Ovary (tissue), 7 donors: ENCODE measurements at regions not wholly inside any gene's neighbourhood (a gene's known extent, or its start where the extent isn't known, plus 50 kb on each side); places are given as distances from the start of the nearest gene placed in this dataset.

Source experiments
- DNase-seq, 5 donors: peaks; one replicate each; pipeline ENCODE4 v3.0.0-alpha.2; 2019 to 2020
- H3K27ac ChIP-seq, 2 donors: fragments of 200-600 bp; one replicate each; pipeline versions ENCODE4 v1.5.1 to v1.8.0; 2019 to 2022
- H3K27me3 ChIP-seq: fragments of 200-600 bp; one replicate; pipeline ENCODE4 v1.8.0; 2022
- H3K36me3 ChIP-seq: fragments of 200-600 bp; sonication (generic); one replicate; pipeline ENCODE4 v1.5.1; 2019
- H3K4me1 ChIP-seq: one replicate; pipeline ENCODE4 v1.8.1; 2013; ENCODE audit warnings: mild to moderate bottlenecking, moderate library complexity; ENCODE audit not compliant: insufficient read depth
- H3K4me3 ChIP-seq: fragments of 200-600 bp; sonication (generic); one replicate; pipeline ENCODE4 v1.5.1; 2017
- H3K9me3 ChIP-seq, 2 donors: fragments of 200-600 bp in 1 of 2; sonication (generic) in 1 of 2; one replicate each; pipeline versions ENCODE4 v1.5.1 to v1.8.1; 2013 to 2019; ENCODE audit warnings: mild to moderate bottlenecking in 1 of 2, moderate library complexity in 1 of 2
- EP300 ChIP-seq: sonication (generic); formaldehyde crosslinking; IDR thresholded peaks from one replicate; pipeline ENCODE4 v1.6.1; 2017; ENCODE audit warnings: antibody characterized with exemption
- POLR2A ChIP-seq: fragments of 450-650 bp; IDR thresholded peaks from one replicate; pipeline ENCODE4 v1.6.1; 2017; ENCODE audit warnings: antibody characterized with exemption, mild to moderate bottlenecking, moderate library complexity
- WGBS, 3 donors: extraction: QIAGEN DNeasy Blood & Tissue Kit in 1 of 3; methylation state at CpG; one replicate each; pipeline versions ENCODE4 v1.1.5 to v1.1.7; 2013 to 2017; 5-methylcytosine and 5-hydroxymethylcytosine counted together
- intact Hi-C, 4 donors: fragments of 100-400 bp; cut with DNase I; formaldehyde crosslinking; loops; one replicate each; pipeline versions ENCODE4 v1.11.0 to v1.15.1; 2022 to 2023
- TF ChIP-seq, protein P1 (sequence below), 3 donors: fragments of 450-650 bp in 2 of 3; fragments of 200-600 bp in 1 of 3; IDR thresholded peaks; one replicate each; pipeline versions ENCODE4 v1.5.1 to v1.8.0; 2016 to 2022; ENCODE audit warnings: antibody characterized with exemption in 3 of 3, mild to moderate bottlenecking in 1 of 3
- donor health status: DM: no; HTN: no; CAD: no; lungs with moderate emphysema.
- donor health status: DM: no; HTN: no; CAD: no.
- donor health status: Bipolar disorder and iron deficiency.
- donor health status: DM: no; HTN: no; CAD: no.
- donor health status: DM: yes; HTN: yes; CAD: no.

DNA sequence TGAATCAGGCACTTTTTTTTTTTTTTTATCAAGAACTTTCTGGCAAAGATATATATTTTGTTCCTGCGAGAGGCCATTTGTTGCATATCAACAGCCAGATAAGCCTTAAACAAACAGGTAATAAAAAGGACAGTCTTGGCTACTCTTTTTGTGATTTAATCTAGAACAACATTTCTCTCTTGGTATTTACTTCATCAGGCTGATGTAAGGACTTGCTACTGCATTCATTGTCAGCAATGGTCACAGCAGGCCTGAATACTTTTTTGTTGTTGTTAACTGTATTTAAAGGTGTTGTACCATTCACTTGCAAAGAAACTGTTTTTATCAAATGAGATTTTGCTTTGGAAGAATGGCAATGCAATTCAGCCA, 683.8 kb downstream of the IRS1 start:
- WGBS, 3 donors, result 50 to 68% (median 63%) methylated on average over 1 of the region's 1 CpG
- H3K4me1 ChIP-seq, result no peaks in the 10 kb centered on the region
- TF ChIP-seq, protein P1, sequence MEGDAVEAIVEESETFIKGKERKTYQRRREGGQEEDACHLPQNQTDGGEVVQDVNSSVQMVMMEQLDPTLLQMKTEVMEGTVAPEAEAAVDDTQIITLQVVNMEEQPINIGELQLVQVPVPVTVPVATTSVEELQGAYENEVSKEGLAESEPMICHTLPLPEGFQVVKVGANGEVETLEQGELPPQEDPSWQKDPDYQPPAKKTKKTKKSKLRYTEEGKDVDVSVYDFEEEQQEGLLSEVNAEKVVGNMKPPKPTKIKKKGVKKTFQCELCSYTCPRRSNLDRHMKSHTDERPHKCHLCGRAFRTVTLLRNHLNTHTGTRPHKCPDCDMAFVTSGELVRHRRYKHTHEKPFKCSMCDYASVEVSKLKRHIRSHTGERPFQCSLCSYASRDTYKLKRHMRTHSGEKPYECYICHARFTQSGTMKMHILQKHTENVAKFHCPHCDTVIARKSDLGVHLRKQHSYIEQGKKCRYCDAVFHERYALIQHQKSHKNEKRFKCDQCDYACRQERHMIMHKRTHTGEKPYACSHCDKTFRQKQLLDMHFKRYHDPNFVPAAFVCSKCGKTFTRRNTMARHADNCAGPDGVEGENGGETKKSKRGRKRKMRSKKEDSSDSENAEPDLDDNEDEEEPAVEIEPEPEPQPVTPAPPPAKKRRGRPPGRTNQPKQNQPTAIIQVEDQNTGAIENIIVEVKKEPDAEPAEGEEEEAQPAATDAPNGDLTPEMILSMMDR (IDR thresholded peaks at IDR 0.05), result no peak
- TF ChIP-seq EP300 (no peak), POLR2A (no peak)
- H3K27ac ChIP-seq, result no peak overlapping the region
- no peak overlapping the region for H3K4me3 ChIP-seq
- H3K36me3 ChIP-seq, result no peaks in the 10 kb centered on the region
- no peaks in the 10 kb centered on the region for H3K27me3 ChIP-seq
- H3K9me3 ChIP-seq, result no peaks in the 10 kb centered on the region
- intact Hi-C loops, result no loop called here
- DNase-seq, result no peak

DNA sequence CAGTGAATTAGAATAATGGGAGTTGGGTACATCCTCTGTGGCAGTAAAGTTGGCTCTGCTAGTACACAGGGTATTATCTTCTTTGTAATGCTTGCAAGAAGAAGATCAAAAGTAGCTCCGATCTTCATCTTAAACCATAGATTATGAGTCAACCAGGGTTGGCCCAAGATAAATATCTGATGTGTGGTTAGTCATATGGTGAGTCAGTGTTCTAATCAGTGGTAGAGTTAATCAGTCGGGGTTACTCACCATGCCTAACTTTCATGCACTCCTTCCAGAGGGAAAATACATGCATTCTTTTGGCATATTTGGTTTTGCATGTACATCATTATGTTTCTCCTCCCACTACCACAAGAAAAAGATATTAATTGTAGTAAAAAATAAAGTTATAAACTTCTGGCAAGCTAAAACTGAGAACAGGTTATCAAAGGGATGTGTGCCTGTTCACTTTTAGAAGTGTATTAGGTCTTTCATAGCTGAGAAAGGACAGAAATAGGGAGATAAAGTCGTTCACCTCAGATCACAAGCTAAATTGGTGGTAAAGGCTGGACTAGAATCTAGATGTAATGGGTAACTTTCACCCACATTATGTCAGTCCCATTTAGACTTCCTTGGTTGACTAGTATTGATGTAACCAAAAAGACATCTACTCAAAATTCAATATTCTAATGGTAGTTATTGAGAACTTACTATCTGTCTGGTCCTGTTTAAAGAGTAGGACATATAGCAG, 684.4 kb downstream of the IRS1 start:
- TF ChIP-seq, protein P1 (IDR thresholded peaks at IDR 0.05), result no peak
- TF ChIP-seq EP300, result no peak
- TF ChIP-seq POLR2A, result no peak
- WGBS, 3 donors, result 38 to 62% (median 52%) methylated on average over 3 of the region's 3 CpGs
- intact Hi-C loops, result no loop called here
- Histone ChIP-seq H3K27me3 (no peaks in the 10 kb centered on the region), H3K9me3 (no peaks in the 10 kb centered on the region), H3K4me1 (no peaks in the 10 kb centered on the region), H3K36me3 (no peaks in the 10 kb centered on the region), H3K27ac (no peak overlapping the region), H3K4me3 (no peak overlapping the region)
- no peak for DNase-seq

- H3K4me3 ChIP-seq, result no peak overlapping the region
- no peaks in the 10 kb centered on the region for H3K27me3 ChIP-seq
- no peak for DNase-seq
- no peaks in the 10 kb centered on the region for H3K4me1 ChIP-seq
- intact Hi-C loops, result no loop called here
- 83 to 98% (median 95%) methylated on average over 5 of the region's 5 CpGs for WGBS, 3 donors
- H3K27ac ChIP-seq, result no peak overlapping the region
- H3K36me3 ChIP-seq, result no peaks in the 10 kb centered on the region
- H3K9me3 ChIP-seq, result no peaks in the 10 kb centered on the region
- TF ChIP-seq POLR2A (no peak), EP300 (no peak)
- TF ChIP-seq, protein P1 (IDR thresholded peaks at IDR 0.05), result no peak
Observed at GRCh38 chr2:226114436-226114835, 685.2 kb downstream of the IRS1 start.

DNA sequence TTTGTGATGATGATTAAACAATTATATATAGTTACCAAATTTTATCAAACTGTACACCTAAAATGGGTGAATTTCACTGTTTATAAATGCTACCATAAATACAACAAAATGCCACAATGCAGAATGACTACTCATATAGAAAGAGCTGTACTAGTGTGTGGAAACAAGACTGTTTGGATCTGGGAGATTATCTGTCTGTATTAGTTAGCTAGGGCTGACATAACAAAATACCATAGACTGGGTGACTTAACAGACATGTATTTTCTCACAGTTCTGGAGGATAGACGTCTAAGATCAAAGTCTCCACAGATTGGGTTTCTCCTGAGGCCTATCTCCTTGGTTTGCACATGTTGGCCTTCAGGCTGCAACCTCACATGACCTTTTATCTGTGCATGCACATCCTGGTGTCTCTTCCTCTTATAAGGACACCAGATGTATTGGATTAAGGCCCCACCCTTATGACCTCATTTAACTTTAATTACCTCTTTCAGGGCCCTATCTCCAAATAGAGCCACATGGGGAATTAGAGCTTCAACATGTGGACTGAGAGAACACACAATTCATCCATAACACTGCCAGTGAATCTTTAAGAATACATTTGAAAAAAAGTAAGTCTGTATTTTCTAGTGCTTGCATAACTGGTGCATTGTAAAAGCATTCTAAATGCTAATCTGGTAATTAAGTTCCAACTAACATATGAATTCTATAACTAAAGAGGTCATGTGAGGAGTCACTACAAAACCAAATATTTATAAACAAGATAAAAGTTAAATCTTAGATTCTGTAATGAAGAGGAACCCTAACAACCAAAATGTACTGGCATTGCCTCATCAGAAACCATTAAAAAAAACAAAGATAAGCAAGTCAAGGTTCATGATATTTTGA, 699.6 kb downstream of the NYAP2 start:
- Histone ChIP-seq H3K9me3 (no peaks in the 10 kb centered on the region), H3K36me3 (no peaks in the 10 kb centered on the region), H3K4me1 (no peaks in the 10 kb centered on the region), H3K27me3 (no peaks in the 10 kb centered on the region), H3K27ac (no peak overlapping the region), H3K4me3 (no peak overlapping the region)
- intact Hi-C loops, result no loop called here
- WGBS, 3 donors, result 25 to 44% (median 26%) methylated on average over 1 of the region's 1 CpG
- no peak for DNase-seq
- TF ChIP-seq POLR2A (no peak), EP300 (no peak)
- TF ChIP-seq, protein P1 (IDR thresholded peaks at IDR 0.05), result no peak
